GM21619 (cell line): ENCODE measurements at regions not wholly inside any gene's neighbourhood (a gene's known extent, or its start where the extent isn't known, plus 50 kb on each side); places are given as distances from the start of the nearest gene placed in this dataset.
A peak's percentile ranks its signal among the peaks of the same experiment; 100 is the strongest.

Source experiments
- ATAC-seq: cut with Tn5 transposase; IDR thresholded peaks from one replicate; pipeline ENCODE4 v1.9.1; 2021; ENCODE audit not compliant: unreplicated experiment

DNA sequence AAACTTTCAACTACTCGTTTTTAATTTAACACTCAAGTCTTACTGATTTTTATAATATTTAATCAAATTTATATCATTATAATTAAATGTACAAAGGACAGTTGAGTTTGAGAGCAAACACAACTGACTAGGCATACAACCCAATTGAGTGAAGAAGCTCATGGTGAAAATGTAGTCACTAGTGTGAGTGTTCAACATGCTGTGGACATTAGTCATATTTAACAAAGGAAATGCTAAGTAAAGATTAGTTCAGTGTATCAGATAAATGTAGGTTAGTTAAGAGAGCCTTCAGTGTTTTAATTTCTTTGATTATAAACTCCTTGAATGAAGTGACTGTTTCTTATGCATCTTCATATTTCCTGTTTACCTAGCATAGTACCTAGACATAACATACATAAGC is 444.2 kb upstream of the GOLIM4 start:
- ATAC-seq = no peak

DNA sequence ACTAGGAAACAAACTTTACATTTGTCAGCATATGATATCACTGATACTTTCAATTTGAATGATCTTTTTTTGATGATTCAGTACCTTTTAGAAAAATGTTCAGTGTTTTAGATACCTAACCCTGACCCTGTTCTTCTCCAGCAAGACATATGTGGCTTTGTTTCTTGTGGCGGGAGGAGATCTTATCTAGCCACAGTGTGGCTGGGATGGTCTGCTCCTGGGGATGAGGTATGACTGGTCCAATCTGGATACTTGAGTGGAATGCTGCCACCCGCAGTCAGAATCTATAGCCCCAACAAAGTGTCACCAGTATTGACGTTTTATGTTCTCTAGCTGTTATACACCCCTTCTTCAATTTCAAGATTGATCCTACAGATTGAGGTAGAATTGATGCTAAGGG is 439.0 kb upstream of the GOLIM4 start:
- no peak for ATAC-seq

DNA sequence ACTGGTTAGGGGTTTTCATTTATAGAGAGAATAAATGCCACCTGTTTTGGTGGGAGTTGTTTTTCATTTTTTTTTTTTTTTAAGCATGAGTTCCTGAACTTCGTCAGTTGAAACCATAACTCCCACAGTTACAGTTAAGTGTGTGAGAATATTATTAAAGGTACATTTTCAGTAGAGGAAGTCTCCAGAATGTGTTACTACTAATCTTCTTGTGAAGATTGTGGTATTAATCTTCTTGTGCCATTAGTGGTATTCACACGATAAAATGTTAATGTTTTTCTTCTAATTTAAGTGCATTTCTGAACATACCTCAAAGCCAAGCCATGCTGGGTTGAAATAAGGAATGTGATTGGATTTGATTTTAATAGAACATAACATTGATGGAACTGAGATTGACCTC is 437.9 kb upstream of the GOLIM4 start:
- ATAC-seq = no peak

DNA sequence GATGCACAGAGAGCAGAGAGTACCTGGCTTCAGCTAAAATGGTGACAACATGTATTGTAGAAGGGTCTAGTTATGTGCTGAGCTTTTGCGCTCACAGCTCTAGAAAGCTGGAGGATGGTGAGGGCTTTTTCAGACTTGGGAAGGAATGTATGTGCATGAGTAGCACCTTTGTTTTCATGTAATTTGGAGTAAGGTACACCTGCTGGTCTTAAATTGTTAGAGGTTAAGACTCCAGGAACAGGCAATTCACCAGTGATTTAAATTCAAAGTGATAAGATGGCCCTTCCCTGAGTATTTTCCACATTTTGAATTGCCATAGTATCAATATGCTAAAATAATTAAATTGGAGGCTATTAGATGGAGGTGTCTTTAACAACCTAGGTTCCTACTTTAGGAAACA is 436.4 kb upstream of the GOLIM4 start:
- ATAC-seq = no peak

DNA sequence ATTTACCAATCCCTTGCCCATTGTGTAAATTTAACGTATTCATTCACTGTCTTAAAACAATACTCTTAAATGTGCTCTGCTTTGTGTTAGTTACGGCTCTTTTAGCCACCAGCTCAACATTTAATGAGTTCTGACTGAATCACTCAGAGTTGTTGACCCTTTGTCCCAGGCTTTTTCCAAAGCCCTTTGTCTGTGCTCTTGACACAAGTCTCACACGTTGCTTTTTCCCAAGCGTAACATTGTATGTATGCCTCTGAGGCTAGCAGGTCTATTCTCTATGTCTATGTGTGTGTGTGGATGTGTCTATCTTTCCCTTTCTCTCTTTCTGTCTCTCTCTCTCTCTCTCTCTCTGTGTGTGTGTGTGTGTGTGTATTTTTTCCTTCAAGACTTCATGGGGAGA is 435.4 kb upstream of the GOLIM4 start:
- ATAC-seq = no peak

DNA sequence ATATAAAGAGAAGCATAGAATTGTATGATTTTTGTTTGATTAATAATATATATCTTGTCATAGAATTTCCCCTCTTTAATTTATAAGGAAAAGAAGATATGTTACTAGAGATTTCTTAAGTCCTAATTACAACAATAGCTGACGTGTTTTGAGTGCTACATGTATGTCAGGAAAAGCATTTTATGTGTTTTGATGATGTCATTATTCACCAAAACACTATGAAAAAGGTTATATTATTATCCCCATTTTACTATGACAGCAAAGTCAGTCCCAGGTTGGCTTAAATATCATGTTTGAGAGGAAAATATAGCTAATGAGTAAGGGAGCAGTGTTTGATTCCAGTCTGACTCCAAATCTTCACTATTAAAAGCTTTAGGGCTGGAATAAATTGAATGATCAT is 428.4 kb upstream of the GOLIM4 start:
- no peak for ATAC-seq

DNA sequence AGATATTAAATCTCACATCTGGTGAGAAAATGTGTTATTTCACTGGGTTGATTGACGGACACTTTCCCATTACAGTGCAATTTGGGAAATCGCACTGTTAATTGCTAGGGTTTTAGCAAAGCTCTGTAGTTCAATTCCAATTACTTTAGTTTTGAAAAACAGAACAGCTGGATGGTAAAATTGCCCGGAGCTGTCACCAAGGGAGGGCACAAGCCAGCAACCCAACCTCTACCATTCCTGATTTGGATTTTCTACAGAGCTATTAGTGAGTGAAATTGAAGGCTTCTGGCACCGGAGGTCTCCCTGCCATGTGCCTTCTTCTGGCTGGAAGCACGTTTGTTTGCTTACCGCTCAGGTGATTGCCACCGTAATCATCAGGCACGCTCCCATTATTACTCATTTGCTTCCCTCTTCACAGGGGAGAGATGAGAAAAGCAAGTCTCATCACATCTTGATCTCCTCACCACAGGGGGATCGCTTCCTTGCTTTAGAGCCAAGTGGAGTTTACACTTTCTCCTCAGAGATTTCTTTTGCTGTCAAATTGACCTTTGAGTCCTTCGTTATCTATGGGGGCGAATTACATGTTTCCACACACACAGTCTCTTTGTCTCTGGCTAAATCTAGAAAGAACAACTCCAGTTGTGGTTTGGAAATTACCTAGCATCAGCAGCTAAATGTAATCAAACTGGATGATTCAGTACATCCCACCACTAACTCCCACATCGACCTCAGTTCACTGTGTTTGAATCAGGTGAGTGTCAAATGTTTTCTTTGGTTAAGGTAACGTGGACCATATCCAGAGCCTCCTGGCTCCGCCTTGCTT is 421.7 kb upstream of the GOLIM4 start:
- peak; percentile 39 for ATAC-seq

DNA sequence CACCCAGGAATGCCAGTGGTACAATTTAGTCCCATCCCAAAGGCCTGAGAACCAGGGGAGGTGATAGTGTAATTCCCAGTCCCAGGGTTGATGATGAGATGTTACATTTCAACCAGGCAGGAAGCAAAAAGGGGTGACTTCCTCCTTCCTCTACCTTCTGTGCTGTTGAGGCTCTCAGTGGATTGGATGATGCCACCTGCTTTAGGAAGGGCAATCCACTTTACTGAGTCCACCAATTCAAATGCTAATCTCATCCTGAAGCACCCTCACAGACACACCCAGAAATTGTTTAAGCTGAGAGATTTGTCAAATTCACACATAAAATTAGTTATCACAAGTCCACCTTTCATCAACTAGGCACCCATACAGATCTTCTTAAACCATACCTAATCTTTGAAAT is 418.5 kb upstream of the GOLIM4 start:
- ATAC-seq = no peak

DNA sequence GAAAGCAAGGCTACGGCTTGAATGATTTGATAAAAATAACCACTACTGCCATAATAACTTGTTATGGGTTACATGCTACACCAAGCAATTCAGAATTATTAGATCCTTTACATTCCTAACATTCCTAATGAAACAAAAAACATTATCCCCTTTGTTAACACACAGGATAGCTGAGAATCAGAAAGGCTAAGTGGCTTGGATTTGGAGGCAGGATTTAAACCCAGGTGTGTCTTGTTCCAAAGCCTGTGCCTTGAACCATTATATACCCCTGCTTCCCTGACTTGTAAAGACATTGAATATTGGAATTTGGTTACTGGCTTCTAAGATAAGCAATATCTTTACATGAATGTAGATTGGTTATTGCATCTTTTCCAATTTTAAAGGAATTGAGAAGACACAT is 417.1 kb upstream of the GOLIM4 start:
- ATAC-seq = no peak

DNA sequence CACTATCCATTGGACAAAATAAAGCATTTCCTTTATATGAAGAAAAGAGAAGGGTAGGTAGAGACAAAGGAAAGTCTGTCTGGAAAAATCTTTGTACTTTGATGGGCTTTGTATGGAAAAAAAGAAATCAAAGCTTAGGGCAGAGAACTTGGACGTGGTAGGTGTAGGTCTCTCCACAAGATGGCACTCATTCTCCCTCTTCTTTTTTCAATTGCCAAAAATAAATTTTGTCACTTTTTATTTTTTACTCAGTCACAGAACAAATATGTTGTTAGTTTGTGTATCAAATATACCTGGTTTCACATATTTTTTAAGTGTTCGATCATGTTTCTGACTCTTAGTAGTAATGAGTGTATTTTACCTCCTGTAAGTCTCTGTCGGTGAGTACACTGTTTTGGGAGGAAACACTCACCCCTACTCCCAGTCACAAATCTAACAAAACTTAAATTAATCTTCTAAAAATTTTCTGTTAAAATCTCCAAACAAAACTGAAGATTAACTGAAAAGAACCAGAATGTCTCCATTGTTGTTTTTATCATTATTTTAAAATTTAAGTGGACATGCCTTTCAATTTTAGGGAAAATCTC is 415.8 kb upstream of the GOLIM4 start:
- no peak for ATAC-seq

DNA sequence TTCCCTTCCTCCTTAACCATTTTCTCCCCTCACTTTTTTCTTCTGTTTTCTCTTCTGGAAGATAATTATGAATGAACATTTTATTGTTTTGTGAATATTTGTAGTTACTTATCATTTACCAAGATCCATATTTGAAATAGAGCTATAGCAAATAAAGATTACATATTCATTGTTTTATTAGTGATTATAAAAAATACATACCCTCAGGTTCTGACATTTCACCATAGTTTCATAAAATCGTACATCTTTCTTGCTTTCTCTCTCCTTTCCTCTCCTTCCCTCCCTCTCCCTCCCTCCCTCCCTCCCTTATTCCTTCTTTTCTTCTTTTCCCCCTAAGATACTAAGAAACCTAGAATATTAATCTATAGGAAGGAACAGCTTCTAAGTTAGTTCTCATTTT is 410.9 kb upstream of the GOLIM4 start:
- ATAC-seq = no peak

DNA sequence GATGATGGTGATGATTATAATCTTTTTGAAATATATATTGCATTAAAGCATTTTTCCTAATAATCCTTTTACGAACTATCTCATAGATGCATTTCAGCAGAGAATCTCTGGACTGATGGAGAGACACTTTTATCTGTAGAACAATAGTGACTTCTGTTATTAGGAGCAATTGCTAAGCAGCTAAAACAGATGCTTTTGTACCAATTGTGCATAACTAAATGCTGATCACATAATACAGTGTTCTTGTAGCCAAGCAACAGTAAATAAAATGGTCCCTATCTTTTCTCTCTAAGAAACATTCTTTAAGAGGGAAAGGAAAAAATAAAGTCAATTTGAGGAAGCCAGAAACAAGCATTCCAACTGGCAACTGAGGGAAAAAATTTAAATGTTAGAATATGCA is 405.8 kb upstream of the GOLIM4 start:
- no peak for ATAC-seq

DNA sequence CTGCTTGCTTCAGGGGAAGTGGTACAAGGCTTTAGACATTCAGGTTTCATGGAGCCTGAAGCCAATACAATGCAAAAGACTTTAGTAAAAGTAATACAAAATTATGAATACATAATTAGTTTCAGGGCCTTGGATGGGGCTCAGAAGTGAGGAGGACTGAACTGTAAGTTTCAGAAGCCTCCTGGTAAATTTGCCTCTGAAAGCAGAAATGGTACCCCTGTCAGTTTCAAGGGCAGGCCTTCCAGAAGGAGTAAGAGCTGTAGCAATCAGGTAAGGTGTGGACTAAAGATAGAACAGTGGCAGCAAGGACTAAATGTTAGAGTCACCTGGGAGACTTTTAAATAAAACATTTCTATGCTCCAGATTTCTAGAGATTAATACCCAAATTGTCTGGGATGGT is 402.5 kb upstream of the GOLIM4 start:
- no peak for ATAC-seq

DNA sequence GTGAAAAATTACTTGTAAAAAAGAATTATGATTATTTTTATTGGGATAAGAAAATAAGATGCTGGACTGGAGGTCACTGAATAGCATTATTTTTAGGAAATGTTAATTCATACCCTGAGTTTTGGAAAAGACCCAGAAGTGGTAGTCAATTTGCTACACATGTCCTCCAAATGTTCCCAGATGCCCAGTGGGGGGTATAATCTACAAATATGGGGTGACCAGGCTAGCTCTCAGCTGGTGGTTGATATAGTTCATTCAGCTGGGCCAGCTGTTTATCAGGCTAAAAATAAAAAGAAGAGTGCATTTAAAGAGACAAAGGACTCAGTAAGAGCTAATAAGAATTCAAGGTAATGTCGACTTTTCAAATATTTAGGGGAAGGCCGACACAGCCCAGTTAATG is 402.0 kb upstream of the GOLIM4 start:
- no peak for ATAC-seq

DNA sequence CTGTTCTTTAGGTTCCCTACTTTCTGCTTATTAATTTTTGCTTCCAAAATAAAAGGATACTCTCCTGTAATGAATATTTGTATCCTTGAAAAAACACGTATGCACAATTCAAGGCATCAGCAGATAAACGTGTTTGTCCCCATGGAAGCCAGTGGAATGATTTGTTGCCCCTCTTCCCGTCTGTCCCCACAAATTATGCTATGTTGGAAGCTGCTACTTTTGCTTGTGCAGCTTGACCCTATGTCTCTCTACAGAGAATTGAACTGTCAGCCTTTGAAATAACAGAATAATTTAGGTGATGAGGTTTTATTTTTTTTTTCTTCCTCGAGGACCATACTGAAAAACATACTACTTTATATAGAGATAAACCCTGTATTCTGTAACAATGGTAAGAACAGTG is 401.5 kb upstream of the GOLIM4 start:
- ATAC-seq = no peak

DNA sequence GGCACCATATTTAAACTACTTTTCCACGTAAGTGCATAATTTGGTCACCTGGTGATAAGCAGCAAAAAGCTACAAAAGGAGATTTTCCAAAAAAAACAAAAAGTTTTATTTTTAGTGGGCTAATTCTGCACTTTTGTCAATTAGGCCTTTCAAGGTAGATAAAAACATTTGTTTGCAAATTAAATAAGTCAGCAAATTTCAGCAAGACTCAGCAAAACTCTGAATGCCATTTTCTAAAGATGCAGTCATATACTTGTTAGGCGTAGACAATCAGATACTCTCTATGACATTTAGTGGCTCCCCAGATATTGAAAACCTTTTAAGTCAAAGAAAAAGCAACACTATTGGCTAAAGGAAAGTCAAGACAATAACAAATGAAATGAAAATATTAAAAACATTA is 400.2 kb upstream of the GOLIM4 start:
- ATAC-seq = no peak

DNA sequence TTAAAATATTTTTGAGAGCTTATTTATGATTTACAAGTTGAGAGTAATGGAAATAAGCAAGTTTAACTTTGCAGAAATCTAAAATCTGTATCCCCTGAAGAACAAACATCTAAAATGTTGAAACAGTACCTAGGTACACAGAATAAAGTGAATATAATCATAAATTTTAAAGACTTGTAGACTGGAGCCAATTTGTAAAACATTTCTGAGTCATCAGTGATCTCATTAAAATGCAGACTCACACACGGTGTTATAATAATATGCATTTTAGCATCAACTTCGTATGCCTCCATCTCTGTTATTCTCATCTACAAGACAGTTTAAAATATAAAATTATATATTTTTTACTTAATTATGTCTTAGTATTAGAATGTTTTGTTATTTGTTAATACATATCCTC is 399.5 kb upstream of the GOLIM4 start:
- no peak for ATAC-seq

DNA sequence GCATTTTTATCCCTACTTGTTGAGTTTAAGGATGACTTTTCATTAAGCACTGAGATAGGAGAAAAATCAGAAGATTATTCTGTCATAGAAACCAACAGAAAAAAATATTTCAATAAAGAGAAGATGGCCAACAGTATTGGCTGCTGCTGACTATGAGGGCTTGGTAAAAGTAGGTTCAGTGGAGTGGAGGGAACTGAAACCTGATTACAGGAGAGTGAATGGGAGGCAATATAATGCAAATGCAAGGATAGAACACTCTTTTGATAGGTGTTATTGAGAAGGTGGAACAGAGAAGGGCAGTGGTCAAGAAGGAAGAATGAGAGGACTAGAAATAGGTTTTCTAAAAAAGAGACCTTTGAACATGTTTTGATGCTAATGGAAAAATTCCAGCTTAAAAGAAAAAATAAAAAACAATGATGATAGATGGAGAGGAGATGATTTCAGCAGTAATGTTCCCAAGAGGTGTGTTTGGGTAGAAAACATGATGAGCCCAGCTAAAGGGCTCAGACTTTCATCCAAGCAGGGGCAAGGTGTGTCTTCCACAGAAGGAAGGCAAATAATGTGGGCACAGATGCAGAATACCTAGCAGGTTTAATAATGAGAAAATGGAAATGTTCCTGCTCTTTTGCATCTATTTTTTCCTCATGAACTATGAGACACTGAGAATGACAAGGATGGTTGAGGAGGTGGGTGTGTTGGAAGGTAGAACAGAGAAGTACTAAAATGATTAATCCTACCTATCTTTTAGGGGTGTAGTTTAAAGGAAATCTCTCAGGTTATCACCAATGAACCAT is 397.9 kb upstream of the GOLIM4 start:
- ATAC-seq = no peak

DNA sequence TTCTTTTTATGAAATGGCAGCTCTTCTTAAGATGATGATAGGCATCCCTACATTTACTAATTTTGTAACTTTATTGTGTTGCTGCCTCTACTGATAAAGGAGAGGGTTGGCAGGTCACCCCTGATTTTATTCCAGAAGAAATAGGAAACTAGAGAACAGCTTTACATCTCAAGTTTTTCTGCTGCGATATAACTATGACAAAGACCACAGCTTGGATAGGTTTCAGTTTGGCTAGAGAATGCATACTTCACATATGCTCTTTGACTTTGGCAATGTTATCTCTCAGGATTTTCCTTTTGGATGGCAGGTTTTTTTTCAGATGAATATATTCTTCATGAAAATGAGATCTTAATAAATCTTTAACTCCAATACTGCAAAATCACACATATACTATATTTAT is 395.3 kb upstream of the GOLIM4 start:
- ATAC-seq = no peak

DNA sequence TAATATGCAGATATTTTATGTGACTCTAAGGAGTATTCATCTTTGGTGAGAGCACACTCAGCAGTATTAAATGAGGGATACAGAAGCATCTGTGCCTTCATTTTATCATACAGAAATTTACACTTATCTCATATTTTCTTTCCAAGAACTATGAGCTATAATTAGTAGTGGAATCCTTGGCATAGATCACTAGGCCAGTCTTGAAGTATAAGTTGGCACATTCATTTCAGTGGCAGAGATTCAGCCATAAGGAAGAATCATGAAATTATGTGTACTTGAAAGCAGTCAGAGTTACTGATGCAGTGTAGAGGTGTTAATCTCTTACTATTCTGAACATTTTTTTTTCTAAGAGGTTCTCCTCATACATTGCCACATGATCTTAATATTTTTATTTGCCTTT is 393.6 kb upstream of the GOLIM4 start:
- no peak for ATAC-seq

DNA sequence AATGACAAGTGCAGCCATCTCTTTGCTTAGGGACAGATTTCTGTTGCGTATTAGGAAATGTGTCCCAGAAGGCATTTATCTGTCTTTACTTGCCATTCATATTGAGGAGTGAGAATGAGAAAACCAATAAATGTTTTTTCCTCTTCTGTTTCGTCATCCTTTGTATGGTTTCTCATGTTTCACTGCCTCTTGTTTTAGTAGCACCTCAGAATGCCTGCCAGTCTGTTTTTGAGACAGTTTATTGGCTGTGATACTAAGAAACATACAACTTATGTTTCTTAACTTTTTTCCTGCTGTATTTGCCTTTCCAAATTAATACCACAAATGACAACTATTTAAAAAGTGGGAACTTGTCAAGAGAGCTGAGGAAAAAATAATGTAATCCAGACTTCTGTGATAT is 390.2 kb upstream of the GOLIM4 start:
- ATAC-seq = no peak

DNA sequence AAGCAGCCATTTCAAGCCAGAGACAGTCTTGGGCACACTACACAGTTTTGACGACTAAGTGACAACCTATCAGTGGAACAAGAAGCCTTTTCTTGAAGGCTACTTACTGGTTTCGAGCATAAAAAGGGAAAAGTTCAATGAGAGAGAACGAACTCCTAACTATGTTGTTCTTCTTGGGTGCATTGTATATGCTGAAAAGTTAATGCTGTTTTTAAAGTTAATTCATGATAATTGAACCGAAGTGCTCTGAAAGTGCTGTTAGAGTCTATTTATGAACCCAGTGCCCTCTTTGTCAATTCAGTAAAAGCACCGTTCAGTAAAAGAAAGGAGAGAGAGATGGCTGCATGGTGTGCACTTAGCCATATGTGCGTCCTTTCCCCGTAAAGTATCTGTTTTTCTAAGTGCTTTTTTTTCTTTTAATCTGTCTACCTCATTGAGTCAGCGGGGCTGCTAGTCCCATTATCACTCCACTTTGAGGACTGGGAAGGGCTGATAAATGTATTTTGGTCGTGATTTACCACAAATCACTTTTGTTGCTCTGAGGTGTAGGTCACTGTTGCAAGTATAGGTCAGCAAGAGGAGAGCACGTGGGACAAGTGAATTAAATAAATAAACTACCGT is 380.7 kb upstream of the GOLIM4 start:
- no peak for ATAC-seq
